Stimulated activated CD8-positive, alpha-beta memory T cell treated with anti-CD3 and anti-CD28 coated beads, Interleukin-2, amount 100 ng/mL, for 1 hour (primary cell): ENCODE measurements at regions not wholly inside any gene's neighbourhood (a gene's known extent, or its start where the extent isn't known, plus 50 kb on each side); places are given as distances from the start of the nearest gene placed in this dataset.

Source experiments
- DNase-seq, 2 donors: peaks; one replicate each; pipeline ENCODE4 v3.0.0-alpha.2; 2020; ENCODE audit warnings: low read depth in 2 of 2

DNA sequence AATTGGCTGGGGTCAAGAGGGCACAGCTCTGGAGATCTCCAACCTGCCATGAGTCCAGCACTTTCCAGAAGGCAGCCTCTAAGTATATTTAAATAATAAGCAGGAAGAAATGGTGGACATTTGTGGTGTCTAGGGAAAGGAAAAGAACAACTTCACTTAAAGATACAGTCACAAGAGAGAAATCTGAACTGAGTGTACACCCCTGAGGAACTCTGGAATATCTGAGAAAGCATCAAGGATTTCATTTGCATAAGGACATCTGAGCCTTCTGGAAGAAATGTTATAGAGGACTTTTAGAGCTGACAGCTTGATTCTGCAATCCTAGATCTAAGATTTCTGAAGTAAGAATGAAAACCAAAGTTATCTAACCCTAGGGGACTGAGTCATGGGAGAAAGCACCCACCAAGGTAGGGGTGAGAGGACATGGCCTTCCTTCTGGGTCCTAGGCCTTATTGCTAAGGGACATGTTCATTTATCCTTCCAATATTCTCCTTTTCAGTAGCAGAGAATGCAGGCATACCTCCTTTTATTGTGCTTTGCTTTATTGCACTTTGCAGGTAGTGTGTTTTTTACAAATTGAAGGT lies 253.4 kb upstream of the SLC24A2 start:
- no peak for DNase-seq

DNA sequence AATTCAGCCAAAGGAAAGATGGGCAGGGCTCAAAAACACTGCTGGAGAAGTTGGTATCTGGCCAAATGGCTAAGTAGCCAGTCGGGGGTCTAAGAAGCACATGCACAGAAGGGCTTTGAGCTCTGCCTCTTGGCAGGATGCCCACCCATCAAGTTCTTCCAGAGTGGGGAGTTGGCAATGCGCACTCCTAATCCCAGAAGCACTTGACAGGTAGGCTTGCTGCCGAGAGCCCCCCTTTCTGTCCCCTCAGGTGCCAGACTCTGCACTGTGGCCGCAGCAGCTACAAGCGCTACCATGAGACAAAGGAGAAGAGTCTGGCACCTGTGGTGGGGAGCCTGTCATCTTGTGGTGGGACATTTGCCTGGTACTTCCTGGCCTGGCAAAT lies 252.9 kb upstream of the SLC24A2 start:
- no peak for DNase-seq

DNA sequence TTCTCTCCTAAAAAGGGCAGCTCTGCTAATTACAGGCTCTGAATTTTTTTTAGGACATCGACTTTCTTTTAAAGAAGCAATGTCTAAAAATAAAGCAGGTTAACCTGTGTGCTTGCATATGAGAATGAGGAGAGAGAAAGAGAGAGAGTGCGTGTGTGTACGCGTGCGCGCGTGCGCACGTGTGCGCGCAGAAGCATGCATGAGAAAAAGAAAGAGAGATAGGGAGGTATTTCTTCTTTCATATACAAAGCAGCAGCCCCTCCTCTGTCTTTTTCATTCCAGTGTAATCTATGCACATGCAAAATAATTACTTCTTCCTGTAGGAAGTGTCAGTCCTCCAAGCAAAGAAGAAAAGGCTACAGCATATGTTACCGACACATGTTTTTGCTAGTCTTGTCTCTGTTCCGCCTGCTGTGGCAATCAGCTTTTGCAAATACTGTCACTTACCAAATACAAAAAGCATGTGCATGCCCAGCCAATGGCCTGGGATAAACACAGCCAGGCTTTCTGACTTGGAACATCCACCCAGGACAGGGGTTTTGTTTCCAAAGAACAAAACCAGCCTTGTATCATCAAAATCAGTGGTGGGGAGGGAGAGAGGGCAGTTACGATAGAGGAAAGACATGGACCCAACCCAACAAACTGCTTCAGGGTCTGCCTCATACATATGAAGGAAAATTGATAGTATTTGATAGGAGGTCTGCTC lies 252.3 kb upstream of the SLC24A2 start:
- DNase-seq, result no peak

DNA sequence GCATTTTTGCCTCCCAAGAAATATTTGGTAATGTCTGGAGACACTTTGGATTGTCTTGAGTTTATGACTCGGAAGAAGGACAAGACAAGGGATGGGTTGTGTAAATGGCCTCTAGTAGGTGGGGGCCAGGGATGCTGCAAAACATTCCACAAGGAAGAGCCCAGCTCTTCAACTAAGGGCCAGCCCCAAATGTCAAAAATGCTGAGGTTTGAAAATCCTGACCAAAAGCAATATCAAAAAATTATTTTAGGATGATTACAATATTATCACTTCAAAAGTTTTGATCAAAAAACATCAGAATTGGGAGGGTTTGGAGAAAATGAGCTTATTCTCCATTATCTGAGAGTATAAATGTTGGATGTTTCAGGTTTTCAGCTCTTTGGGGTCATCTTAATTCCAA lies 248.9 kb upstream of the SLC24A2 start:
- DNase-seq, result no peak

DNA sequence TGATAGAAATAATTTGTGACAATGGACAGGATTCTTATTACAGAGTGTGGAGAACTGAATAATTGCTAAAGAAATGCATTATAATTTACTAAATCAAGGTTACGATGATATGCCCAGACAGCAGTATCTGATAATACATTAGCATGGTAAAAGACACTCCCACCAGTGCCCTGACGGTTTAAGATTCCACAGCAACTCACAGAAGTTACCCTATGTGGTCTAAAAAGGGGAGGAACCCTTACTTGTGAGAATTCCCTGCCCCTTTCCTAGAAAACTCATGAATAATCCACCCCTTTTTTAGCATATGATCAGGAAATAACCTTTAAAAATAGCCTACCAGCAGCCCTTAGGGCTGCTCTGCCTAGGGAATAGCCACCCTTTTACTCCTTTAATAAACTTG lies 244.7 kb upstream of the SLC24A2 start:
- DNase-seq, result no peak

DNA sequence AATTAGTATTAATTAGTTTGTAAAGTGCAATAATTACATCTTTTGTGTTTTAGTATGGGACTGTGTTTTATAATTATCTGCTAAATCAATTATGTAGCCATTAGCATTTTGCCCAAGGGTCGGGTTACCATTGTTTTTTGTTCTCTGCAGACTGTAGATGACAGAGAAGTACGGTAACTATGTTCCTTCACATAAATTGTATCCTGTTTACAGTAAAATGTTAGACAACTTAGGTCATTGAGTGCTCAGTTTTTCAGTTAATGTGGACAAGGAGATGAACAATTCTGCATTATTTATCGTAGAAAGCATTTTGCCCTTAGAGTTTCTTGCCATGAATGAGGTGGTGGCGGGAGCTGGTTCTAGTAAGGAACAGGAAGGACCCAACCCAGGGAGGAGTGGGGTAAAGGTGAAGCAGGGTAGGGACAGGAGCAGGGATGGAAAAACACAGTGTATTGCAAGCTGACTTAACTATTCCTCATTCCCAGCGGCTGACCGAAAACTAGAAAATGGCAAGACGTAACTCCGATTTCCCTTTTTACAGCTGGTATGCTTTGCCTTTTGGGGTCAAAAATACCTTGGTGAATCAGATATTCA lies 243.7 kb upstream of the SLC24A2 start:
- DNase-seq, result no peak

DNA sequence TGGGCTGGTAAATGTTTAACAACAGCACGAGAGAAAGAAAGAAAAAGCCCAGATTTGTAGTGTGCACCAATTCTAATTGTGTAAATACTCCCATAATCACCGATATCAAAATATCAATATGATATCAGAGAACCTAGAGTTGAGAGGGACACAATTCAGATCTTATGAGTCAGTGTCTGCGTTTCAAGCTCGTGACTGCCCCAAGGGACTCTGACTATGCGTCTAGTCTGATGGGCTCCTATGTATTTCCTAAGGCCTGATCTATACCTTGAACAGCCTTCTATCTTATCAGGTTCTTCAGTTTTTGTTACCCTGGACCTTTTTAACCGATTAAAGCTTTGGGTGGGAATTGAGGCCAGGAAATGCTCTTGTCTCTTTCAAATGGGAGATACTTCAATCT lies 243.0 kb upstream of the SLC24A2 start:
- DNase-seq, result no peak

DNA sequence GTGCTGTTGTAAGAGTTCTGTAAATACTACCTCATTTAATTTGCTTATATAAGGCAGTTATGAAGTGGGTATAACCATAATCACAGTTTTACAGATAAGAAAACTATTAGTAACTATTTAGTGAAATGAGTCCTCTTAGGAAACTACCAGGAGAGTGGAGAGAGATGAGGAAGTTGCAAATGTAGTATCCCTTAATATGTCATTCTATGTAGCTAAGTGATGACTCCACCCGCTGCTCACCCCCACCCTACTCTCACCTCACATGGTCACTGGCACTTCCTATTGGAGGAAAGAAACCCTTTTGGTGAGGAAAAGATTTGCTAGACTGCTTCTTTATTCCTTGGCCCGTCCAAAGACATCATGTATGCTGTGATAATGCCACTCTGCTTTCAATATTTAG lies 241.8 kb upstream of the SLC24A2 start:
- DNase-seq, result no peak

DNA sequence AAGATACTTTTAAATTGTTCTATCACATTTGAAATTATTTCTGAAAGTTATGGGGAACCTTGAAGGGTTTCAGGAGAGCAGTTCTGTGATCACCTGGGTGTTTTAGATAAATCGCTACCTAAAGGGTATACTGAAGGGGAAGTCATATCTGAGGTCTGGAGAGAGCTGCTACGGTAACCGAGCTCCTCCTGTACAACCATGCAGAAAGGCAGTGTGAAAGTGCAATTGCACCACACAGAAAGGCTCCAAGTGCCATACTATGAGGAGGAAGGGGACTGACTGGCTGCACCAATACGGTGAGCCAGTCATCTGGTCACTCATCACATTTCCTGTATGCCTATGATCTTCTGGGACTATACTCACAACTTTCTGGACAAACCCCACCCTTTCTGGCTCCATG lies 241.4 kb upstream of the SLC24A2 start:
- no peak for DNase-seq

DNA sequence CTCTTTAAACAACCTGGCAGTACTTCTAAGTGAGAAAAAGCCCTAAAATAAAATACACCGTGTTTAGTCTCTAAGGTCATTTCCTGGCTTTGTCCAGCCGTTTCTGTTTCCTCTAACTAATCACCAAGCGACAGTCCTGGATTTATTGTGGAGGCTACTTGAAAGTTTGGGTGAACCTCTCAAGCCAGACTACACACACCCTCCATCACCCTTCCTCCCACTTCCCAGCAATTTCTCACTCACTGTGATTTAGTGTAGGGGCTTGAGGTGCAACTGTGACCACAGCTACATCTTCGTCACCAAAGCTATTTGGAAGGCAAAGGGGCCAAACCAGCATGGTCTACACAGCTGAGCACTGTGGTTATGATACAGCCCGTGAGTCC lies 240.0 kb upstream of the SLC24A2 start:
- no peak for DNase-seq

DNA sequence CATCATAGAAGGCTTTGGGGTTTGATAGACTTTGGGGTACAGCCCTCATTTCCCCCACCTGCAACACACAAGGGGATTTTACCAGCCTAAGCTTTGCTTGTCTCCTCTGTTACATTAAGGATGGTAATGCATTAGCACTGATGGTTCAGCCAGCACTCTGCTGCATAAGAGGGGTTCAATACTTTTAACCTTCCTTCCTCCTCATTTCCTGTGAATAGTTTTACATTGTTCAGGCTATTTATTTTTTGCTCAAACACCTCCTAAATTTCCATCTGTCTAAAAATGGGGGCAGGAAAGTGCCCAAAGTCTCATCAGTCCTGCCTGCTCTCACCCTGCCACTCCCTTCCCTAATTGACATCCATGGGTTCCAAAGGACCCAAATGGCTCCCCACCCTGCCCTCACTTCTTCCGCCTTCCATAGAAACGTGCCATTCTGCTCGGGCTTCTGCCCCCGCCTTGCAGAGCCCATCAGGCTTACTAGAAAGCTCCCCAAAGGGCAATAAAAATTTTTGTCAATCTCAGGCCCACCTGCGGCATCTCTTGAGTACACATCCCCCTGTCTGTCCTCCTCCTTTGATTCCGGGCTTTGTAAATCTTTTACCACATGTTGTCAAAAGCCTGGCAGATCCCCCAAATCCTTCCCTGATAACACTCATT lies 239.5 kb upstream of the SLC24A2 start:
- no peak for DNase-seq

DNA sequence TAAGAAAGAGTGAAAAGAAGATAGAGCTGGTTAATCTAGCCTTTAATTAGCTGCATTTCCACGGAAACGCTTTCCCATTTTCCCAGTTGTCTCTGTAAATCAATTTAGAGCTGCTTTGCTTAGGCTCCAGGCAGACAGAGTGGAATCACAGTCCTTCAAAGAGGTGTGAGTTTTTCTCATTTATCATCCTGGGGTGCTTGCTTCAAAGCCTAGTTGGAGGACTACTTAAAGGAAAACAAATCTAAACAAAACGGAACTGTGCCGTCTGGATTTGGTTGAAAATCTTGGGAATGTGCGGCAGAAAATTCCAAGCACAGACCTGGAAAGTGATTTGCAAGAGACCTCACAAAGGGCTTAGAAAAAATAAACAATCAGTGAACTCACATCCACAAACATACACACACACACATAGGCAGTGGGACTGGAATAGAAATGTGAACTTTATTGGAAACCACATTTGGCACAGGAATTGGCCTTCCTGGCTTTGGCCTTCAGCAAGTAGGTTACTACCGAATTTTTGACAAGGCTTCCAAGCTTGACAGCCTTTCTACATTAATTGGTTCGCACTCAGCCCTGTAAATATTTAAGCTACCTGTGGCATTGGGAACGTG lies 235.2 kb upstream of the SLC24A2 start:
- no peak for DNase-seq

DNA sequence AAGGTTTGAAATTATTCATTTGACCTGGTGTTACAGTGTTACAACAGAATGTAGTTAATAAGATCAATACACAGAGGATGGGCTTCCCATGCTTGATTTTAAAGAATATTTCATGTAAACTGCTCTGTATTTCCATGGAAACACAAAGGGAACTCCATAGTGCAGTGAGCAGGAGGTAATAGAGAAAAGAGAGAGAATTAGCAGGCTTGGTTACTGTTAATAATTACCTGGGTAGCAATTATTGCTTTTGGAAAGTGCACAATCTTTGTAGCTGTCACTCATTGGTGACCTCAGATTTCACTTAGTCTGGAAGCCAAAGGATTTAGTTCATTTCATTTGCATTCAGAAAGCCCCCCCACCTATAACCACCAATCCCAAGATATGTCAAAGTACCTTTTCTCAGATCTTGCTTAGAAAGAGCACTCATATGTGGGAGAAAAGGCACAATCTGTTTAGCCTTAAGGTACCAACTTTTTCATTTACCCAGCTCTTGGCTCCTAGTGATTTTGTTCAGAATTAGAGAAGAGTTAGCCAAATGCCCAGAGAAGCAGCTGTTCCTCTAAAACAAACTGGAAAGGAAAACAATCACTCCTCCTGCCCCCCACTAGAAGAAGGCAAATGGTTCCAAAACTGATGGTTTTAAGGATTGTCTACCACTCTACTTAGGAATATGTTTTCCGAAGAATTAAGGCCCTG lies 234.5 kb upstream of the SLC24A2 start:
- no peak for DNase-seq

DNA sequence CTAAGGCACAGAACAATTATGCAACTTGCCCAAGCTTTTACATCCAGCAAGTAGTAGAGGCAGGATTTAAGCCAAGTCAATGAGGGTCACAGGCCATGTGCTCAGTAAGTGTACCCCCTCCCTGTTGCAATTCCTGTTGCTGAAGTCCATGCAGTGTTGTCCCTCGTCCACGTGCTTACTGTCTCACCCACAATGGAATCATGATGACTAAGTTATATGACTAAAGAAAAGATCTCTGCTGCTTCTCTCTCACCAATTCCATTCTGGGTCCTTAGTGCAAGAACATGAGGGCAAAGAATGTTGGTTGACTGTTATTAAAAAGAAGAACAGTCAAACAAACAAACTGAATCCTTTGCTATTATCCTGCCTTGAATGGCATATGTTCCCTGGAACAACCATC lies 233.6 kb upstream of the SLC24A2 start:
- DNase-seq, result no peak

DNA sequence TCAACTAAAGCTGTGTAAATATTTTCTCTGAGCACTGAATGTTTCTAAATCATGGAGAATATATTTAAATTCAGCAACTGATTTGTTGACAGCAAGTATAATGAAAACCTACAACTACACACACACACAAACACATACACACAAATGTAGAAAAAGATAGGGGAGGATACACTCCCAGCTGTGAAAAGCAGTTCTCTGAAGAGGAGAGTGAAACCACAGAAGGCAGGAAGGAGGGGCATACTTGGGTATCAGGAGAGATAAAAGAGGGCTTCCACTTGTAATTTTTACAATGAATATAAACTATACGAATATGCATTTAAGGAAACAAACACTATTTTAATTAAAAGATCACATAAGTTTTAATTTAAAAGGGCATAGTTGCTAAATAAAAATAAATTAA lies 227.8 kb upstream of the SLC24A2 start:
- DNase-seq, result no peak

DNA sequence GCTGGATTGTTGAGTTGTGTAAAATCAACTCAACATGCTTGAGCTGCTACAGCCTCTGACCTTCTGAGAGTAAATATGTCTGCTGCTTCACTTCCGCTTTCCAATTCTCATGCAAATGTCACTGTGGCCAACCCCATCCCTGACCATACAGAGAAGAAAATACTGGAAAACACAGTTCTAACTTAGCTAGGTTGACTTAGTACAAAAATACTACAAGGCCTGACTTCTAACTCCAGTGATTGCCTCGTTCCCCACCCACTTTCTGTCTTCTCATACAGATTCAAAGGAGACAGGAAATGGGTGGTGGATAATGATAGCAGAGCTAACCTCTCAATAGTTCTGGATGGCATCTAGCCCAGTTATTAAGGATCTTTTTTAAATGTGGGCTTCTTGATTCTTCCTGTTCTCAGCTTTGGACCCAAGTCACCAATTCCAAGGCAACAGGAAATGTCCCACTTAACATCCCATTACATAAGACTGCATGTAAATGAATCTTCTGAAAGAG lies 226.6 kb upstream of the SLC24A2 start:
- no peak for DNase-seq

DNA sequence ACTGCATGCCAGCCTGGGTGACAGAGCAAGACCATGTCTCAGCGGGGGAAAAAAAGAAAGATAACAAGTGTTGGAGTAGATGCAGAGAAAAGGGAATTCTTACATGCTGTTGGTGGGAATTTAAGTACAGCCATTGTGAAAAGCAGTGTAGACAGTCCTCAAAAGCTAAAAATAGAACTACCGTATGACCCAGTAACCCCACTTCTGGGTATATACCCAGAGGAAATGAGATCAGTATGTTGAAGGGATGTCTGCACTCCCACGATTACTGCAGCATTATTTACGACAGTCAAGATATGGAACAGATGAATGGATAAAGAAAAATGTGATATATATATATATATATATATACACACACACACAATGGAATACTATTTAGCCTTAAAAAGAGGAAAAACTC lies 225.3 kb upstream of the SLC24A2 start:
- no peak for DNase-seq

DNA sequence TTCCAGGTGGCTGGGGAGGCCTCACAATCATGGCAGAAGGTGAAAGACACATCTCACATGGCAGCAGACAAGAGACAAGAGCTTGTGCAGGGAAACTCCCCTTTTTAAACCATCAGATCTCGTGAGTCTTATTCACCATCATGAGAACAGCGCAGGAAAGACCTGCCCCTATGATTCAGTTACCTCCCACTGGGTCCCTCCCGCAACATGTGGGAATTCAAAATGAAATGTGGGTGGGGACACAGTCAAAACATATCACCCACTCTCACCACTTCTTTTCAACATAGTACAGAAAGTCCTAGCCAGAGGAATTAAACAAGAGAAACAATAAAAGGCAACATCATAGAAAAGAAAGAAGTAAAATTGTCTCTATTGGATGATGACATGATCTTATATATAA lies 223.4 kb upstream of the SLC24A2 start:
- no peak for DNase-seq

DNA sequence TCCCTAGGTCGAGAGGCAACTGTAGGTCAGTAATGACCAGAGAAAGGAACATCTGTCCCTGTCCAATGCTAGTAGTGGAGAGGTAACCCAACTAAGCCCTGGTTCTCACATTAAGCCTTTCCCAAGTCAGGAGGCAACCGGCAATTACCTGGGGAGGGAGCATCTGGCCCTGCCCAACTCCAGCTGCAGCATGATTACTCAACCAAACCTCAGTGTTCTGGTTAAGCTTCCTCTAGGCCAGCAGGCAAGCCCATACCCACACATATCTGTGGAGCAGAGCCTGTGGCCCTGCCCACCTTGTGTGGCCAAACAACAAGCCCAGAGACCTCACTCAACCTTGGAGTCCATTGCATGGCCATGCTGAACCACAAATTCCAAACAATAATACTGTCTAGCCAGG lies 220.8 kb upstream of the SLC24A2 start:
- DNase-seq, result no peak

DNA sequence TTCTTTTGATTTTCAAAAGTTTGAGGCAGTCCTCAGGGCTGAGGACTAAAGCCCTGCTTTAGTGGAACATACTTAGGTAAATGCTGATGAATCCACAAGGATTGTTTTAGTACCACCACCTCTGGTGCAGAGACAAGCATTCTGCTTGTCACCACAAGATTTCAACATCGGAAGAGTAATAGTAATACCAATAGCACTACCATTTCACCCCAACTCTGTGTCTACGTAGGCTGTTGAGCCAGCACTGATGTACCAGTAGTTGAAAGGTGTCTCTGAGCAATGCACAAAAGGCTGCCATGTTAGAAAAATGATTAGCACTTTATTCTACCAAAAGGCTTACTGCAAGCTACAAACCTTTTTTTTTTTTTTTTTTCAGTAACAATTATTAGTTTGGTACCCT lies 213.2 kb upstream of the SLC24A2 start:
- DNase-seq, result no peak

DNA sequence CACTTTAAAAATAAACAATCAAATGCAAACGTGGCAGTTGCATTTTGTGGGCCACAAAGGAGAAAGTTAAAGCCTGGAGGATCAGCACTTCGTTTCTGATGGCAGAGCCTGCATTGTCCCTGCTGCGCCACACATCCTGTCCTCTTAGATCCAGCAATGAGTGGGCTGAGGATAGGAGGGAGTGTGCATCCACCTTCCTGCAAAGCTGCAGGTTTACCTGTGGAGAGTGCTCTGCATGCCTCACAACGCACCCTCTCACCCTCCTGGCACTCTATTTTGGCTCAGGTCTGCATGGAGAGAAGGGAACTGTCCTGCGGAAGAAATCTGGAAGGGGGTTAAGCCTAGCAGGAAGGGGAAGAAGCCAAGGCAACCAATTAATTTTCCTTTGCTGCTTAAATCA lies 212.2 kb upstream of the SLC24A2 start:
- DNase-seq, result no peak

DNA sequence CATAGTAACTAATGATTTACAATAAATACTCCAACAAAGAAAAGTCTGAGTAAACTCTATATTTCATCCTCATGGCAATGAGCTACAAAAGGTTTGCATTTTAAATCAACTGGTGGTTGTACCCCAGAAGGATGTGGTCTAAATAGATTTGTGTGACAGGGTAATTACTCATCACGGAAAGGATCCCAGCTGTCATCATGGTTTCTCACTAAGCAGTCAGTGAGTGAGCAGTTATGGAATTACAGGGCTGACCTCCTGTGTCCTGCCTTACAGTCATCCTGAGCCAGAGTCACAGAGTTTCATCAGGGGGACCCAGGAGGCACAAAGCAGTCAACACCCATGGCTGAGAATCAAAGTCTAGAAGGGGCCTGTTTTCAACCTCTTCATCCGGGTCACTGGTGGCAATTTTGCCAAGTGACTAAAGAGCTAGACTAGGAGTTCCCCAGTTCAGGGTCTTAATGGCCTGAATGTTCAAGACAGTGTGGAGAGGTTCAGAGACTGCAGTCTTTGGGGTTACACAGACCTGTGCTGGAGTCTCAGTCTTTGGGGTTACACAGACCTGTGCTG lies 210.7 kb upstream of the SLC24A2 start:
- DNase-seq, result no peak
